Kidney (tissue), 13 donors: ENCODE measurements at regions not wholly inside any gene's neighbourhood (a gene's known extent, or its start where the extent isn't known, plus 50 kb on each side); places are given as distances from the start of the nearest gene placed in this dataset.

Experiments
- DNase-seq, 5 donors: peaks; one replicate each; pipeline ENCODE4 v3.0.0-alpha.2; 2013 to 2020
- FAIRE-seq: peaks from 2 replicates; lab custom pipeline; 2012; peaks lifted over from hg19 to GRCh38; lab: Jason Lieb, UNC
- H3K27ac ChIP-seq, 2 donors: one replicate each; pipeline ENCODE4 v1.7.0; 2013; ENCODE audit warnings: low read depth in 2 of 2, low read length in 2 of 2, inconsistent platforms in 1 of 2
- H3K27me3 ChIP-seq: one replicate; pipeline ENCODE4 v1.7.1; 2013; ENCODE audit warnings: low read length, inconsistent platforms; ENCODE audit not compliant: control insufficient read depth, insufficient read depth
- H3K36me3 ChIP-seq, 3 donors: one replicate each; pipeline versions ENCODE4 v1.7.0 to v1.7.1; 2013; ENCODE audit warnings: low read length in 3 of 3, control low read depth in 1 of 3, inconsistent platforms in 1 of 3; ENCODE audit not compliant: insufficient read depth in 3 of 3, control insufficient read depth in 2 of 3
- H3K4me1 ChIP-seq, 3 donors: one replicate each; pipeline versions ENCODE4 v1.7.0 to v1.7.1; 2013; ENCODE audit warnings: low read length in 3 of 3, inconsistent platforms in 1 of 3, low read depth in 1 of 3; ENCODE audit not compliant: control insufficient read depth in 2 of 3, insufficient read depth in 2 of 3
- H3K4me3 ChIP-seq, 3 donors: one replicate each; pipeline versions ENCODE4 v1.7.0 to v1.8.1; 2013; ENCODE audit warnings: low read length in 3 of 3, control low read depth in 1 of 3, inconsistent platforms in 1 of 3
- H3K9ac ChIP-seq, 3 donors: one replicate each; pipeline versions ENCODE4 v1.7.0 to v1.7.1; 2013; ENCODE audit warnings: low read length in 3 of 3, control low read depth in 1 of 3, inconsistent platforms in 1 of 3
- H3K9me3 ChIP-seq, 3 donors: one replicate each; pipeline versions ENCODE4 v1.7.0 to v1.7.1; 2013; ENCODE audit warnings: low read length in 3 of 3, control low read depth in 1 of 3, inconsistent platforms in 1 of 3; ENCODE audit not compliant: control insufficient read depth in 2 of 3, insufficient read depth in 1 of 3
- CTCF ChIP-seq: IDR thresholded peaks from 3 replicates; pipeline ENCODE4 v1.5.1; 2012; ENCODE audit warnings: mild to moderate bottlenecking, moderate library complexity, borderline replicate concordance; ENCODE audit not compliant: insufficient read depth; ENCODE audit errors: extremely low read depth
- intact Hi-C: fragments of 100-400 bp; cut with DNase I; formaldehyde crosslinking; loops from one replicate; pipeline ENCODE4 v1.11.1; 2022
- donor health status: control.
- donor health status: control.
- donor health status: control.
- donor health status: control.
- donor health status: control.
- donor health status: DM: yes; HTN: yes; CAD: no.
- donor health status: Normal renal cell carcinoma (clear cell type).

DNA sequence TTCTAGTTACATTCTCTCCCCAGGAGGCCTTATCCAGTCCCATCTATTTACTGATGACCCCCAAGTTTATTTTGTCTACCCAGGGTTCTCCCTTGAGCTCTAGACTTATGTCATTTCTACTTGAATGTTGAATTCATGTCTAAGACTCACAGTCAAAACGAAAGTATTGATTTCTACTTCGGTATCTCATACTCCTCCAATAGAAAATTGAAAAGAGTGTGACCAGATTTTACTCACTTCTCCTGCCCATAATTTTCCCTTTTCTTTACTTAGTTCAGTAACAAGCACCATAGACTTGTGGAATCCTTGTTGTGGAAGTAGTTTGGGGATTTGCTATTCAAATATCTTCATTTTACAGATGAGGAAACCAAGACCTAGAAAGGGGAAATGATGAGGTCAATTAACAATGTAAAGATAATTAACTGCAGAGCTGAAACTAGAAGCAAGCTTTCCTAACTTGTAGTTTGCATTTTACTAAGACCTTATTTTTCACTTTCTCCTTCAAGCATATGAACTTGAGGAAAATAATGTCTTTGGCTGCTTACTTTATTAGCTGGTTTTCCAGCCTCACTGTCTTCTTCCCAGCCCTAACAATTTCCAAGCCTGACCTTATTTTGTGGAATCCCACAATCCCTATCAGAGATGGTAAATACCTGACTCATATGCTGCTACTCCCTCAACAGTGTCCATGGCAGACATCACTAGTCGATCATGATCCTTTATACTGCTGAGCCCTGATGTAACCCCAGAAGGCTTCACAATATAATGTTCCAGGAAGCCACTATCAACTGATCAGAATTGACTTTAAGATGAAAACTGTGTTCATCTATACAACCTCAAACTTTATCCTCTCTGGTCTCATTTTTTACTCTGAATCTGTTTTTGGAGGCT lies 123.9 kb upstream of the AGBL1 start:
- Histone ChIP-seq H3K4me1 (no peaks in the 10 kb centered on the region), H3K27me3 (no peaks in the 10 kb centered on the region), H3K27ac (no peak overlapping the region), H3K9ac (no peak overlapping the region), H3K36me3 (no peaks in the 10 kb centered on the region), H3K9me3 (no peaks in the 10 kb centered on the region), H3K4me3 (no peak overlapping the region)
- no peak for TF ChIP-seq CTCF
- DNase-seq (no peak), FAIRE-seq (no peak)
- intact Hi-C loops: no loop called here

DNA sequence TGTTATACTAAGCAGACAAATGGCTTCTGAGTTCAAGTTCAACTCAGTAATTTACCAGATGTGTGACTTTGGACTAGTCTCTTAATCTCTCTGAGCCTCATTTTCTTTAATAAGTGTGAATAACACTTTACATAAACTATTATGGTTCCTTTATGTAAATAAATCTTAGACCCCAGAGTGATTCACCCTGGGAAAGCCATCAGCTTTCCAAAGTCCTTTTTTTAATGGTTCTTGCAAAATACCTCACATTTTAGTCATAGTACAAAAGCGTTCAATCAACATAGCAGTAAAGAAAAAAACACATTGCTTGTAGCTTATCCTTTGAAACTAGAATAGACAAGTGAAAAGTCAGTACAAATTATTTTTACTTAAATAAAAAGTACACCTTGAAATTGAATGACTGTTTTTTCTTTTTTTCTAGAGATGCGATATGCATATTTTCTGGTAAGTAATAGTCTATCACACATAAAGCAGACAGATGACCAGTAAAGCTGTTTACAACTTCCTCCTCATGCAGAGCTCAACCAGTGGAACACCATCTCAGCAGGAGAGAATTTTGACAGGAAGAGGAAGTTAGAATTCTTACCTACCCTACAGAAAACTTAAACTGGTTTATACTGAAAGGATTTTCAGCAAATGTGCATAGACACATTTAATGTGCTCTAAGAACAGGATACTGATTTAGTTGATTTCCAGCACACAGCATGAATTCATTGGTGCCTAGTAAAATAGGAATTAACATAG lies 123.0 kb upstream of the AGBL1 start:
- intact Hi-C loops: no loop called here
- no peak for TF ChIP-seq CTCF
- H3K4me1 ChIP-seq: no peaks in the 10 kb centered on the region
- no peak overlapping the region for H3K4me3 ChIP-seq
- FAIRE-seq (no peak), DNase-seq (no peak)
- H3K9me3 ChIP-seq: no peaks in the 10 kb centered on the region
- H3K9ac ChIP-seq: no peak overlapping the region
- H3K36me3 ChIP-seq: no peaks in the 10 kb centered on the region
- H3K27me3 ChIP-seq: no peaks in the 10 kb centered on the region
- H3K27ac ChIP-seq: no peak overlapping the region

DNA sequence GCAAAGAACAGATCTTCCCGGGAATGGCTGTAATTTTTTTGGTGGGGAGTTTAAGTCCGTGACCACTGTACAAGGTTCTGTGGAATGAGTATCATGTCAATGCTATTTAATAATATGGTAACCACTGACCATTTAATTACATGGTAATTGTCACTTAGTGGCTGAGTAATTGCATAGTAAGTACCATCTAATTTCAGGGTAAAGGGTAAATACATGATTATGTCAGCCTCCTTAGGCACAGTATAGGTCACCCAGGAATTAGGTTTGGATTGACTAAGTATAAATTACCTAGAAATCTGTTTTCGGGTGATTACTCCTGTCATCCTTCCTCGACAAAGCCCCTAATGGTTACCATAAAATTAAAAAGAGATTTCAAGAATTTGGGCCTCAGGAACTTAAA lies 120.1 kb upstream of the AGBL1 start:
- no peak for FAIRE-seq
- Histone ChIP-seq H3K36me3 (no peaks in the 10 kb centered on the region), H3K27ac (no peak overlapping the region), H3K9ac (no peak overlapping the region), H3K27me3 (no peaks in the 10 kb centered on the region), H3K9me3 (no peaks in the 10 kb centered on the region), H3K4me3 (no peak overlapping the region), H3K4me1 (no peaks in the 10 kb centered on the region)
- DNase-seq: no peak
- intact Hi-C loops: no loop called here
- TF ChIP-seq CTCF: no peak
